NCI-H748 (cell line): ENCODE measurements at regions not wholly inside any gene's neighbourhood (a gene's known extent, or its start where the extent isn't known, plus 50 kb on each side); places are given as distances from the start of the nearest gene placed in this dataset.
A peak's percentile ranks its signal among the peaks of the same experiment; 100 is the strongest.
"Not testable (repeated sequence)": the region's sequence is repeated elsewhere in the genome, so short reads cannot be mapped to it uniquely, and the experiment has no call there.

Experiments
- DNase-seq: peaks from one replicate; lab custom pipeline; 2025; ENCODE audit not compliant: unreplicated experiment; lab: John Stamatoyannopoulos, UW

DNA sequence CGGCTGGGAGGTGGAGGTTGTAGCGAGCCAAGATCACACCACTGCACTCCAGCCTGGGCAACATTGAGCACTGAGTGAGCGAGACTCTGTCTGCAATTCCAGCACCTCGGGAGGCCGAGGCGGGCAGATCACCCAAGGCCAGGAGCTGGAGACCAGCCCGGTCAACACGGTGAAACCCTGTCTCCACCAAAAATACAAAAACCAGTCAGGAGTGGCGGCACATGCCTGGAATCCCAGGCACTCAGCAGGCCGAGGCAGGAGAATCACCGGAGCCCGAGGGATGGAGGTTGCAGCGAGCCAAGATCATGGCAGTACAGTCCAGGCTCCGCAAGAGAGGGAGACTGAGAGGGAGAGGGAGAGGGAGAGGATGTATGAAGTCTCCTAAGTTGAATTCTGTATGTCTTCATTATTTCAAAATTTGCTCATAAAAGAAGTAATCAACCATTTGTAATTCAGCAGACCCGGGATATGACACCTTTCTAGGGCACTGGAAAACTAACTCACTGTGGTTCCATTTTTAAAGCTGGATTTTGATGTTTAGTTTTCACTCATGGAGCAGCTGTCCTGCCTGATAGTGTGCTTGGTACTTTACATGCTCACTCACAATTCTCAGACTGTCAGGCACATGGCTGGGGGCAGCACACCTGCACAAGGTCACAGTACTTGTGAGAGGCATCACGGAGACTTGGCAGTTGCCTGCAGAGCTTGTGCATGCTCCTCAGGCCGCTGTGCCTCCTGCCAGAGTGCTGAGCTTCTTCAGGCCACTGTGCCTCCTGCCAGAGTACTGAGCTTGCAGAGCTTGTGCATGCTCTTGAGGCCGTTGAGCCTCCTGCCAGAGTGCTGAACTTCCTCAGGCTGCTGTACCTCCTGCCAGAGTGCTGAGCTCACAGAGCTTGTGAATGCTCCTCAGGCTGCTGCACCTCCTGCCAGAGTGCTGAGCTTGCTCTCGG, 106.2 kb downstream of the ERMARD start:
- no peak for DNase-seq

DNA sequence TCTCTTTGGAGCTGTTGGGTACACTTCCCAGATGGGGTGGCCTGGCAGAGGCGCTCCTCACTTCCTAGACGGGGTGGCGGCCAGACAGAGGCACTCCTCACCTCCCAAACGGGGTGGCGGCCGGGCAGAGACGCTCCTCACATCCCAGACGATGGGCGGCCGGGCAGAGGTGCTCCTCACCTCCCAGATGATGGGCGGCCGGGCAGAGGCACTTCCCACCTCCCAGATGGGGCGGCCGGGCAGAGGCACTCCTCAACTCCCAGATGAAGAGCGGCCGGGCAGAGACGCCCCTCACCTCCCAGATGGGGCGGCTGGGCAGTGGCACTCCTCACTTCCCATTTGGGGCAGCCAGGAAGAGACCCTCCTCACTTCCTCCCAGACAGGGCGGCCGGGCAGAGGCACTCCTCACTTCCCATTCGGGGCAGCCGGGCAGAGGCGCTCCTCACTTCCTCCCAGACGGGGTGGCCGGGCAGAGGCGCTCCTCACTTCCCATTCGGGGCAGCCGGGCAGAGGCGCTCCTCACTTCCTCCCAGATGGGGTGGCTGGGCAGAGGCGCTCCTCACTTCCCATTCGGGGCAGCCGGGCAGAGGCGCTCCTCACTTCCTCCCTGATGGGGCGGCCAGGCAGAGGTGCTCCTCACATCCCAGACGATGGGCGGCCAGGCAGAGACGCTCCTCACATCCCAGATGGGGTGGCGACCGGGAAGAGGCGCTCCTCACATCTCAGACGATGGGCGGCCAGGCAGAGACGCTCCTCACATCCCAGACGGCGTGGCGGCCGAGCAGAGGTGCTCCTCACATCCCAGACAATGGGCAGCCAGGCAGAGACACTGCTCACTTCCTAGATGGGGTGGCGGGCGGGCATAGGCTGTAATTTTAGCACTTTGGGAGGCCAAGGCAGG, 105.3 kb downstream of the ERMARD start:
- not testable (repeated sequence) for DNase-seq

DNA sequence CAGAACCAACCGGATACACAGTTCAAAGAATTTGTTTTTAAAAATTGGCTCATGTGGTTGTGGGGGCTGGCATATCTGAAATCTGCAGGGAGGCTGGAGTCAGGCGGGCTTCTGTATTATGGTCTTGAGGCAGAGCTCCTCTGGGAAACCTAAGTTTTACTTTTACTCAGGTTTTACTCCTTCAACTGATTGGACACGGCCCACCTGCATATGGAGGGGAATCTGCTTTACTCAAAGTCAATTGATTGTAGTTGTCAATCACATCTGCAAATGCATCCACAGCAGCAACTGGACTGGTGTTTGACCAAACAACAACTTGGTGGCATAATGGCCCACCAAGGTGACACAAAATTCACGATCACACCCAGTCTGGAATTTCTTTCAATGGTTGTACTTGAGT, 103.4 kb downstream of the ERMARD start:
- no peak for DNase-seq

DNA sequence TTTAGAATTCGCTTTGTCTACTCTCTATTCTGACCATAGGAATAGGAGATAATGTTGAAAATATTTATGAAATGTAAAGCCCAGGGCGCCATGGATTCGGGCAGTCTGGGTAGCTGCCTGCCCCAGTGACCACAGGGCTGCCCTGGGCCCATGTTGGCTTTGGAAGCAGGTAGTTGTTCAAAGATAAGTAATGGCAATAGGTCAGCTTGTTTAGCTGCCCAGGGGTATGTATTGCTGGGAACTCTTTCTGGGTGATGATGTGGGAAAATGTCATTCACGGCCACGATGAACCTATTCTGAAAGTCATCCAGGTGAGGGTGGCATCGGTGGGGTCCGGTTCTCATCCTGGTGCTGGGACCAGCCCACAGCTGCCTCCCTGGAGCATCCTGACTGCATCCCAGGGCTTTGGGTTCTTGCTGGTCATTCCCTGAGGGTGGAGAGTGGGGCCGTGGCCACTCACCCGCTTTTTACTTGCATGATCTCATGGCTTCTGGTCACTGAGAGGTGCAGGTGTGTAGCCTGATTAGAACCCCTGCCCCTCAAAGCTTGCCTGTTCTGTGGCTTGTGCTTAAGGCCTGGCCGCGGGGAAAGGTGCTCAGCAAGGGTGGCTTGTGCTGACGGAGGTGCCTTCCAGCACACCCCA, 102.8 kb downstream of the ERMARD start:
- no peak for DNase-seq

DNA sequence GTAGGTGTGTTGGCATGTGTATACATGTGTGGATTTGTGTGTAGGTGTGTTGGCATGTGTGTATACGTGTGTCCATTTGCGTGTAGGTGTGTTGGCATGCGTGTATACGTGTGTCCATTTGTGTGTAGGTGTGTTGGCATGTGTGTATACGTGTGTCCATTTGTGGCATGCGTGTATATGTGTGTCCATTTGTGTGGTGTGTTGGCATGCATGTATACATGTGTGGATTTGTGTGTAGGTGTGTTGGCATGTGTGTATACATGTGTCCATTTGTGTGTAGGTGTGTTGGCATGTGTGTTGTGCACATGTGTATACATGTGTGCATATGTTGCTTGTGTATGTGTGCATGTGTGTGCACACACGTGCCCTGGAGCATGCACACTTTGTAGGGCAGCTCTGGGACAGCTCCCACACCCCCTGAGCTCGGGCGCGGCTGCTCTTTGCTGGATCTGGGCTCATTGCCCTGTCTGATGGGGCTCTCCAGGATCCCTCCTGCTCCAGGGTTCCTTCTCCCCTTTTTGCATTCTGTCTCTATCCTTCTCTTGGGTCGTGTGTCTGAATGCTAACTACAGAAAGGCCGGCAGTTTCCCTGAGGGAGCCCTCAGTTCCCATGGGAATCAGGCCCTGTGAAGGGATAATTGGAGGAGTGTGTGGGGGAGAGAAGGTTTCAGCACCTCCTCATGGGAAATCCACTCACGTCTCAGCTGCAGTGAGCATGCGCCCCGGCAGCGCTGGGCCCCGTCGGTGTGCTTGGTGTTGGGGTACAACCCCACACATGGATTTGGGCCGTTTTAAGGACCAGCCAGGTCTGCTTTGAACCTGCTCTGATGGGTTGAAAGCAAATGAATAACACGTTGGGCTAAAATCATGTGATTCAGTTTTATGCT, 102.0 kb downstream of the ERMARD start:
- no peak for DNase-seq

DNA sequence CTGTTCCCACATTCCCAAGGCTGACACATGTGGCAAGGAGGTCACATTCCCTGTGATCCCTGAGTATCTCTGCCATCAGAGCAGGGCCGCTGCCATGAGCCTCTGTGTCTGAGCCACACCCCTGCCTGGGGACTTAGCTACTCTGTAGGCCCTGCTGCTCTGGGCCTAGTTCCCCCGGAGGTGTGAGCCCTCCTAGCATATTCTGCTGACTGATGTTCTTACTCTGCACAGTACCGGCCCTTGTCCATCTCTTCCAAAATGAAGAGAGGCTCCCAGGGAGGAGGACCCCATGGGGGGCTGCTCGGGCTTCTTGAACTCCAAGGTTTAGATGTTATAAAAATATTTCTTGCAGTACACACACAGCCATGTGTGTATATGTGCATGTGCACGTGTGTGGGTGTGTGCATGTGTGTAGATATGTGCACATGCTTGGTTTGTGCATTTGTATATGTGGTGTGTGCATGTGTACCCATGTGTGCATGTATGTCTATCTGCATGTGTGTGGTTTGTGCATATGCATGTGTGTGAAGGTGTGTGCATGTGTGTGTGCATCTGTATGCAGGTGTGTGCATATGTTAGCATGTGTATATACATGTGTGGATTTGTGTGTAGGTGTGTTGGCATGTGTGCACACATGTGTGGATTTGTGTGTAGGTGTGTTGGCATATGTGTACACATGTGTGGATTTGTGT, 101.2 kb downstream of the ERMARD start:
- no peak for DNase-seq

DNA sequence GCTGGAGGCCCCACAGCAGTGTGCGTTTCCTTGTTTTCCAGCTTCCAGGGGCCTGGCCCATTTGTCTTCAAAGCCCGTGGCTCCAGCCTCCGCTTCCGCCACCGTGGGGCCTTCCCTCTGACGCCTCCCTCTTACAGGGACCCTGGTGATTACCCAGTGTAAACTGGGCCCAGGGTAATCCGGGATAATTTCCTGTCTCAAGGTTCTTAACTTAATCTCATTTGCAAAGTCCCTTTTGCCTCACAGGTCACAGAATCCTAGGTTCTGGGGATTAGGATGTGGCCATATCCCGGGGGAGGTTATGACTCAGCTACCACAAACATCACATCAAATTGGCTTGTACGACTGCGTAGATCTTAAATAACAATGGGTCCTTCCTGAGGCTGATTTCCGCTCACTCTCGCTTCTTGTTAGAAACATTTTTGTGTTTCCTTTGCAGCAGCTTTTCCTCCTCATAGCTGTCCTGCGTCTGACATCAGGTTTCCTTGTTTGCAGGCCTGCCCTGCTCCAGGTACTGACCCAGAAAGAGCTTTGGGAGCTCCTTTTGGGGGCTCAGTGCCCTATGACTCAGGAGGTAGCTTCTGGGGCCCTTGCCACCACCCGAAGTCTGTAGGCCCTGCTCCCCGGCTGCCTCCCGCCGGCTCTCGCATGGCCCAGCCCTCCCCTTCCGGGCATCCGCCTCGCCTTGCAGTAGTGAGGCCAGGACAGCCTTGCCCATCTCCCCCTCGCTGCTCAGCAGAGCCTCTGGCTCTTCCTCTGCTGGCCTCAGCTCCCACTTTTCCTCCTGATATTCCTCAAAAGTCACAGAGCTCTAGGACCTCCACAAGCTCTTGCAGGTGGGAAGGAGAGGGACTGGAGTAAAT, 100.5 kb downstream of the ERMARD start:
- no peak for DNase-seq

DNA sequence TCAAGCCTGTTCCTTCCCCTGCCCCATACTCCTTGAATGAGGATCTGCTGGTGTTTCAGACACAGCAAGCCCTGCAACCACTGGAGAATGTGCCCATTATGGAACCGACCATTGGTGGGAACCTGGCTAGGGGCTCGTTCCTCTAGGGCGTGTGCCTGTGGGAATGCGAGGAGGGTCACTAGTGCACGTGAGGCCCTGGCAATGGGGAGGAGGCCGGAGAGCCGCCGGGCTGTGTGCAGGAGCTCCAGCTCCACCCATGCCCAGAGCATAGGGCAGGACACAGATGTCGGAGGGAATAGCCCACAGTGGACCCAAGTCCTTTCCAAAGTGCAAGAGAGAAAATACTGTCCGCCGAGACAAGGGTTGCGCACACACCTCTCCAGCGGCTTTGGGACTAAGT, 99.3 kb downstream of the ERMARD start:
- DNase-seq, result no peak

DNA sequence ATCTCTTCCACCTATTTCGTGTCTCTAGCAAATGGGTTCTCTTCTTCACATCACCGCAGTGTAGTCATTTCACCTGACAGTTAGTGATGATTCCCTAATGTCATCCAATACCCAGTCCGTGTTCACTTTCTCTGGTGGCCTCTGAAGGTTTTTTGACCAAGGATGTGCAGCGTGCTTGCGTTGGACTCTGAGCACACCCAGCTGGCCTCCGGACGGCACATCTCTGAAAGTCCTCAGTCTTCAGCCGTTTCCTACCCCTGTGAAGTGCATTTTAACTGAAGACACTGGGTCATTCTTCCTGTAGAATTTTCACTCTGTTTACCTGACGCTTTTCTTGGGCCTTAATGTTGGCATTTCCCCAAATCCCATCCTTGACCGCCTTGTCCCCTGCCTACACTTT, 98.7 kb downstream of the ERMARD start:
- DNase-seq, result no peak

DNA sequence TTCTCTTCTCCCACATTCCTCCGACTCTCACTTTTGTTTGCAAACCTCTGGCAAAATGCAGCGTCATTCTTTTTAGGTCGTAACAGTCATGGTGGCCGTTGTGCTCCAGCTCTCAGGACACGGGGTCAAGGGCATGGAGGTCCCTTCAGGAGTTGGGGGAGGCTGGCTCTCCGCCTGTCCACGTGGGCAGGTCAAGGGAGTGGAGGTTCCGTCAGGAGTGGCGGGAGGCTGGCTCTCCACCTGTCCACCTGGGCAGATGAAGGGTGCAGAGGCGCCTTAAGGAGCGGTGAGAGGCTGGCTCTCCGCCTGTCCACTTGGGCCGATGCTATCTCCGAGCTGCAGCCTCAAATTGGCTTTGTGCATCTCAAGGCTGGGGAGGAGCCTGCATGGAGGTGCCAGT, 98.0 kb downstream of the ERMARD start:
- no peak for DNase-seq

DNA sequence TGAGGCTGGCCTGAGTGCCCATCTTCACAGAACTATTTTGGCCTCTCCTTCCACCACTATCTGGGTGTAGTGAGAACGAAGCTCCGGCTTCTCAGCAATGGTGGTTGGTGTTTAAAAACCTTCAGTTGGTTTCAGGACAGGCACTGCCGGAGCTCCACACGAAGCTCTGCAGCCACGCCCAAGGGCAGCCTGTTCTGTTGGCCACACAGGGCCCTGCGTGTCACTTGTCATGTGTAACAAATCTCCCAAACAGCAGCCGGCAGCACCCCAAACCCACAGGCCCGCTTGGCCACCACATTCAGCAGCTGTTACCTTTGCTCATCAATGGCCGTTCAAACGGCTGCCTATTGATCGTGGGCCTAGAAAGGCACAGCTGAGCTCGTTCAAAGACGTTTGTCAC, 97.5 kb downstream of the ERMARD start:
- DNase-seq, result no peak

DNA sequence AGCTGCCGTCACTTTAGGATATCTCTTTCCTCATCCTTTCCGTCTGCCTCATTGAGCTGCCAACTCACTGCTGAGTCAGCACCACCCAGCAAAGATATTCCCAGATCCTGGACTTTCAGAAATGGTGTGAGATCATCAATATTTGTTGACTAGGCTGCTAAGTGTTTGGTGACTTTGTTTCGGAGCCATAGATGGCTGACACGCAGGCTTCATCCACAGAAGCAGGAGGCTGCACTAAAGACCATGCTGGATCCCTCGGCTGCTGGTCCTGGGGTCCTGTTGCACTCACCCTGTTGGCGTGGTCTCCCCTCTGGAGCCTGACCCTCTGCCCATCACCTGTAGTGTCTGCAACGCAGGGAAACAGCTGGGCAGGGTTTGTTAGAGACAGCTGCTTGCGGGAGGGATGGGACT, 96.5 kb downstream of the ERMARD start:
- DNase-seq, result no peak

DNA sequence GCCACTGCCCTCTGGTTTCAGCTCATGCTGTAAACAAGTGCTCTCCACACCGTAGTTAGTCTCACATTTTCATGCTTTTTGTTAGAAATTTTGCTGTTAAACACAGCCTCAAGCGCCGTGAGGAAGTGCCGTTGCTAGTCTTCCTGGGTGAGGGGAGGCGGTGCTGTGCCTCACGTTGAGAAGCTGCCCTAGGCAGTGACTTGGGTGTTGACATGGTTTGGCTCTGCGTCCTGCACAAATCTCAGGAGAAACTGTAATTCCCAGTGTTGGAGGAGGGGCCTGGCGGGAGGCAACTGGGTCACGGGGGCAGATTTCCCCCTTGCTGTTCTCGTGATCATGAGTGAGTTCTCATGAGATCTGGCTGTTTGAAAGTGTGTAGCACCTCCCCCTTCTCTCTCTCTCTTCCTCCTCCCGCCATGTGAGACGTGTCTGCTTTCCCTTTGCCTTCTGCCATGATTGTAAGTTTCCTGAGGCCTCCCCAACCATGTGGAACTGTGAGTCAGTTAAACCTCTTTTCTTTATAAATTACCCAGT, 95.8 kb downstream of the ERMARD start:
- no peak for DNase-seq

DNA sequence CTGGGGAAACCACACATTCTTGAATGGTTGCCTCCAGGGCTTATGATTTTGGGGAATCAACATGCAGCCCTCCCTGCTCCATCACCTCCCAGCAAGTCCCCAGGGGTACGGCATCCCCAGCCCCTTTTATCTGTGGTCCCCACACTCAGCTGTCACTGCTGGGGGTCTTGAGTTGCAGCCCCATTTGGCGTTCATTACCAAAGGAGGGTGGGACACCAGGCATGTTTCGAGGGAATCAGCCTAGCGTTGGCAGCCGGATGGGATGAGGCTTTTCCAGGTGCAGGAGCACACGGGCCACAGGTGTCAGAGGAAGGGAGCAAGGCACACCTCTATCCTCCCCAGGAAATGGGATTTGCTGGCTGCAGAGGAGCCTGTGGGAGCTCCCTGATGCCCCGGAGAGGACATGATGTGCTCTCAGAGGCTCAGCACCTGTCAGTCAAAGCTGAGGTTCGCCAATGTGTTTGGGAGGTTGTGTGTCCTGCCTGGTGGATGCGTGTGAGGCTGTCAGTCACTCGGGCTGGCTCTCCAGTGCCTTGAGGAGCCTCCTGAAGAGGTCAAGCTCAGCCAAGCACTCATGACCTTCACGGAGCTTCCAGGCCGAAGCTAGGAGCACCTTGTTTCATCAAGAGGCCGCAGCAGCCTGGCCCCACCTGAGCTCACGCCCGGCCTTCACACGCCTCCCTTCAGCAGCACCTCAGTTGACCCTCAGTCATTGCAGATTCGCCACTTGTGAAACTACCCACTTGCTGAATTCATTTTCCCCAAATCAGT, 95.0 kb downstream of the ERMARD start:
- no peak for DNase-seq

DNA sequence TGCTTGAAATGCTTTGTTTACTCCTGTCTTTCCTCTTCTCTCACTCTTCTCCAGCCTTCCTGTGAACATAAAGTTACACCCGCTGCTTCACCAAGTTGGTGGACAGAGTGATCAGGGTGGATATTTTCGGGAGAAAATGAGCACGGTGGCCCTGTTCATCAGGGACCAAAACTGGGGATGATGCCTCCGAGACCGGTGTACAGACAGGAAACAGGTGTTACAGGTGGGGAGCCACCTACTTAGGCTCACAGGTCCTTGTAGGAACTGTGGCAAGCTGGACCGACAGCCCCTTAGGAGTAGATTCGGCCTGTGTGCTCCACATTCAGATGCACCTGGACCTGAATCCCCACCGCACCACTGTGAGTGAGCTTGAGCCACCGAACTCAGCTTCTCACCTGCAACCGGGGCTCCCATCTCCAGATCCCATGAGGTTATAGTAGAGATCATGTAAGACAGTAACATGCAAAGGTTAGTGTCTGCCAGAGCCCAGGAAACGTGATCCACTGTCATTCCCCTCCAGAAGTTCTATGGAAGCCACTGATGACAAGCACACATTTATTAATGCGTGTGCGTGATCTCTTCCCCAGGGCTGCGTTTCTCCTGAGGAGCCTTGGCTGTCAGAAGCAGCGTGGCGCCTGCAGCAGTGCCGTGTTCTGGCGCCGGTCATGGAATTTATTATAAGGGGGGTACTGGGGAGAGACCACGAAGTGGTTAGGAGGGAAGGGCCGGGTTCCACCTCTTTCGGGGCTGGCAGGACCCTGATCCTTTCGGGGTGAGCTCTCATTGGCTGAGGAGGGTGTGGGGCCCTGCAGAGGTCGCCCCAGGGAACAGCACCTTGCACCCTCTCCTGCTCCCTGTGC, 94.2 kb downstream of the ERMARD start:
- peak; percentile 25 for DNase-seq

DNA sequence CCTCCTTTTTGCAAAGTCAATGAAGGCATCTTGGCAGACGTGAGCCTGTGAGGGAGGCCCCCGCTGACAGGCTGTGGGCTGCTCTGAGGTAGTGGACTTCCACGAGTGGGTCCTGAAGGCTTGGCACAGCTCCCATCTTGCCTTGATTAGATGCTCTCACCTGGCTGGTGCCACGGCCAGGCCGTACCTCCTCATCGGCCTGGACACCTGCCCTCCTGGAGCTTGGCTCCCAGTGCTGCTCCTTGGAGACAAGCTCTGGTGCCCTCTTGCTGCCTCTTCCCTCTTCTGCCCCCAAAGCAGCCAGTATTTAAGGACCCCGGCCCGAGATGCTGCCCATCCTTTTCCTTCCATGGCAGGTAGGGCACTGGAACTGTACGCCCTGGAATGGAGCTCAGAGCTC, 93.5 kb downstream of the ERMARD start:
- DNase-seq, result no peak

DNA sequence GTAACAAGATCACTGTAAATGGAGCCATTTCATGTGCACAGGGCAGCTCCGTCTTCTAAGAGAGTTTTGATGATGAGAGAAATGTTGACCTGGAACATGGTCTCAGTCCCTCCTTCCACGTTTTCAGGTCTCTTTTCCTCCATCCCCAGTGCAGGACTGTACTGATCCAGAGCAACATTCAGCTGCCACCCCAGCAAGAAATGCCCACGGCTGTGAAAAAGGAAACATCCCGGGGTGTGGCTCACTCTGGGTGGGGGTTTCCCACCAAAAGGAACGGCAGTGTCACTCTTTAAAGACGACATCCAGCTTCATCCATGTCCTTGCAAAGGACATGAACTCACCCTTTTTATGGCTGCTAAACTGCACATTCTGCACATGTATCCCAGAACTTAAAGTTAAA, 92.6 kb downstream of the ERMARD start:
- DNase-seq, result no peak
